GM20000 (cell line): ENCODE measurements at regions not wholly inside any gene's neighbourhood (a gene's known extent, or its start where the extent isn't known, plus 50 kb on each side); places are given as distances from the start of the nearest gene placed in this dataset.
"Not testable (repeated sequence)": the region's sequence is repeated elsewhere in the genome, so short reads cannot be mapped to it uniquely, and the experiment has no call there.

Experiments
- DNase-seq: peaks from one replicate; pipeline ENCODE4 v3.0.0; 2012; ENCODE audit warnings: low spot score
- CTCF ChIP-seq: IDR thresholded peaks from 2 replicates; pipeline ENCODE4 v1.5.1; 2012; ENCODE audit warnings: mild to moderate bottlenecking, control low read depth; ENCODE audit errors: extremely low read depth, missing control alignments

- DNase-seq, result no peak
These were observed 132.5 kb downstream of the PYDC2 start for GRCh38 chr3:191593486-191593885.

GRCh38 chr3:191615511-191615910, 154.5 kb downstream of the PYDC2 start:
- DNase-seq, result not testable (repeated sequence)

More at GRCh38 chr3:191593486-191593885, 132.5 kb downstream of the PYDC2 start:
- no peak for TF ChIP-seq CTCF

GRCh38 chr3:191624299-191624698, 163.3 kb downstream of the PYDC2 start:
- no peak for TF ChIP-seq CTCF
- no peak for DNase-seq

GRCh38 chr3:191627064-191627463, 166.1 kb downstream of the PYDC2 start:
- no peak for TF ChIP-seq CTCF
- DNase-seq, result no peak

- DNase-seq, result no peak
These were observed 167.6 kb downstream of the PYDC2 start for GRCh38 chr3:191628571-191628970.

GRCh38 chr3:191631496-191631895, 170.5 kb downstream of the PYDC2 start:
- TF ChIP-seq CTCF, result no peak
- DNase-seq, result no peak

More at GRCh38 chr3:191628571-191628970, 167.6 kb downstream of the PYDC2 start:
- no peak for TF ChIP-seq CTCF

- DNase-seq, result no peak
- no peak for TF ChIP-seq CTCF
These were observed 173.9 kb downstream of the PYDC2 start for GRCh38 chr3:191634902-191635301.

GRCh38 chr3:191637611-191638010, 176.6 kb downstream of the PYDC2 start:
- no peak for DNase-seq
- no peak for TF ChIP-seq CTCF
